Osteocyte (in vitro differentiated cells): ENCODE measurements at regions not wholly inside any gene's neighbourhood (a gene's known extent, or its start where the extent isn't known, plus 50 kb on each side); places are given as distances from the start of the nearest gene placed in this dataset.

Source experiments
- DNase-seq: peaks from one replicate; pipeline ENCODE4 v3.0.0; 2021; ENCODE audit warnings: mixed read lengths; ENCODE audit not compliant: unreplicated experiment; ENCODE audit errors: extremely low spot score
- H3K27ac Mint-ChIP-seq: one replicate; pipeline ENCODE4 v1.8.0; 2021; ENCODE audit warnings: mild to moderate bottlenecking, mixed read lengths; ENCODE audit not compliant: unreplicated experiment
- H3K27me3 Mint-ChIP-seq: one replicate; pipeline ENCODE4 v1.8.0; 2021; ENCODE audit warnings: mixed read lengths; ENCODE audit not compliant: unreplicated experiment
- H3K36me3 Mint-ChIP-seq: one replicate; pipeline ENCODE4 v1.8.0; 2021; ENCODE audit warnings: mixed read lengths; ENCODE audit not compliant: unreplicated experiment
- H3K4me1 Mint-ChIP-seq: one replicate; pipeline ENCODE4 v1.8.0; 2021; ENCODE audit warnings: mixed read lengths; ENCODE audit not compliant: unreplicated experiment
- H3K4me3 Mint-ChIP-seq: one replicate; pipeline ENCODE4 v1.8.0; 2021; ENCODE audit warnings: mild to moderate bottlenecking, moderate library complexity, mixed read lengths; ENCODE audit not compliant: unreplicated experiment
- H3K9me3 Mint-ChIP-seq: one replicate; pipeline ENCODE4 v1.8.0; 2021; ENCODE audit warnings: mixed read lengths; ENCODE audit not compliant: unreplicated experiment
- TF ChIP-seq, protein P1 (sequence below): fragments of 200-600 bp; sonication (generic); IDR thresholded peaks from 2 replicates; pipeline ENCODE4 v1.5.0; 2021; ENCODE audit warnings: antibody characterized with exemption, mild to moderate bottlenecking, moderate library complexity

DNA sequence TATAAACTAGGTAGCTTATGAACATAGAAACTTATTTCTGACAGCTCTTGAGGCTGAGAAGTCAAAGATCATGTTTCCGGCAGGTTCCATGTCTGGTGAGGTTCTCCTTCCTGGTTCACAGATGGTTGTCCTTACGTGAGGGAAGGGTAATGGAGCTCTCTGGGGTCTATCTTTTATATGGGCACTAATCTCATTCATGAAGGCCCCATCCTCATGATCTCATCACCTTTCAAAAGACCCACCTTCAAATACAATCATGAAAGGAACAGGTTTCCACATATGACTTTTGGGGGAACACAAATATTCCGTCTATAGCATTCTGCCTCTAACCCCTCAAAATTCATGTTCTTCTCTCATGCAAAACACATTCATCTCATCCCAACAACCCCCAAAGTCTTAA lies 264.7 kb downstream of the PTTG2 start:
- no peak overlapping the region for H3K4me3 Mint-ChIP-seq
- H3K27me3 Mint-ChIP-seq: peaks cover 14% of the 10 kb centered on the region
- no peak for DNase-seq
- H3K27ac Mint-ChIP-seq: no peak overlapping the region
- no peaks in the 10 kb centered on the region for H3K4me1 Mint-ChIP-seq
- no peaks in the 10 kb centered on the region for H3K9me3 Mint-ChIP-seq
- H3K36me3 Mint-ChIP-seq: no peaks in the 10 kb centered on the region
- TF ChIP-seq, protein P1, sequence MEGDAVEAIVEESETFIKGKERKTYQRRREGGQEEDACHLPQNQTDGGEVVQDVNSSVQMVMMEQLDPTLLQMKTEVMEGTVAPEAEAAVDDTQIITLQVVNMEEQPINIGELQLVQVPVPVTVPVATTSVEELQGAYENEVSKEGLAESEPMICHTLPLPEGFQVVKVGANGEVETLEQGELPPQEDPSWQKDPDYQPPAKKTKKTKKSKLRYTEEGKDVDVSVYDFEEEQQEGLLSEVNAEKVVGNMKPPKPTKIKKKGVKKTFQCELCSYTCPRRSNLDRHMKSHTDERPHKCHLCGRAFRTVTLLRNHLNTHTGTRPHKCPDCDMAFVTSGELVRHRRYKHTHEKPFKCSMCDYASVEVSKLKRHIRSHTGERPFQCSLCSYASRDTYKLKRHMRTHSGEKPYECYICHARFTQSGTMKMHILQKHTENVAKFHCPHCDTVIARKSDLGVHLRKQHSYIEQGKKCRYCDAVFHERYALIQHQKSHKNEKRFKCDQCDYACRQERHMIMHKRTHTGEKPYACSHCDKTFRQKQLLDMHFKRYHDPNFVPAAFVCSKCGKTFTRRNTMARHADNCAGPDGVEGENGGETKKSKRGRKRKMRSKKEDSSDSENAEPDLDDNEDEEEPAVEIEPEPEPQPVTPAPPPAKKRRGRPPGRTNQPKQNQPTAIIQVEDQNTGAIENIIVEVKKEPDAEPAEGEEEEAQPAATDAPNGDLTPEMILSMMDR: no peak

DNA sequence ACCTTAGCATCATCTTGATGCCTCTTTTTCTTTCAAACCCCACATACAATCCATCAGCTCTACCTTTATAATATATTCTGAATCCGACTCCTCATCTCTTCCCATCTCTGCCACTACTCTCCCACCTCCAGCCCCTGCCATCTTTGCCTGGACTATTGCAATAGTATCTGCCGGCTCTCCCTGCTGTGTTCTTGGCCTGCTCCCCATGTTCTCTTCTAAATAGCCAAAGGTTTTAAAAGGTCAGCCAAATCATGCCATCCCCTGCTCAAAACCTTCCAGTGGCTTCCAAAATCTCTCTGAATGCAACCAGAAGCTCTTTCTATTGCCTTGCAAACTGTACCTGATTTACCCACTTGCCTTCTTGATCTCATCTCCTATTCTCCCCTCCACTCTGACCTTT lies 266.0 kb downstream of the PTTG2 start:
- Mint-ChIP-seq H3K36me3 (no peaks in the 10 kb centered on the region), H3K9me3 (no peaks in the 10 kb centered on the region), H3K4me3 (no peak overlapping the region), H3K27ac (no peak overlapping the region), H3K4me1 (no peaks in the 10 kb centered on the region), H3K27me3 (peaks cover 14% of the 10 kb centered on the region)
- TF ChIP-seq, protein P1: no peak
- no peak for DNase-seq

GRCh38 chr4:38230121-38230801 lies 270.1 kb downstream of the PTTG2 start:
- Mint-ChIP-seq H3K4me3 (no peak overlapping the region), H3K27me3 (peaks cover 3% of the 10 kb centered on the region), H3K4me1 (no peaks in the 10 kb centered on the region), H3K36me3 (no peaks in the 10 kb centered on the region), H3K27ac (no peak overlapping the region), H3K9me3 (no peaks in the 10 kb centered on the region)
- DNase-seq: no peak
- TF ChIP-seq, protein P1: no peak

DNA sequence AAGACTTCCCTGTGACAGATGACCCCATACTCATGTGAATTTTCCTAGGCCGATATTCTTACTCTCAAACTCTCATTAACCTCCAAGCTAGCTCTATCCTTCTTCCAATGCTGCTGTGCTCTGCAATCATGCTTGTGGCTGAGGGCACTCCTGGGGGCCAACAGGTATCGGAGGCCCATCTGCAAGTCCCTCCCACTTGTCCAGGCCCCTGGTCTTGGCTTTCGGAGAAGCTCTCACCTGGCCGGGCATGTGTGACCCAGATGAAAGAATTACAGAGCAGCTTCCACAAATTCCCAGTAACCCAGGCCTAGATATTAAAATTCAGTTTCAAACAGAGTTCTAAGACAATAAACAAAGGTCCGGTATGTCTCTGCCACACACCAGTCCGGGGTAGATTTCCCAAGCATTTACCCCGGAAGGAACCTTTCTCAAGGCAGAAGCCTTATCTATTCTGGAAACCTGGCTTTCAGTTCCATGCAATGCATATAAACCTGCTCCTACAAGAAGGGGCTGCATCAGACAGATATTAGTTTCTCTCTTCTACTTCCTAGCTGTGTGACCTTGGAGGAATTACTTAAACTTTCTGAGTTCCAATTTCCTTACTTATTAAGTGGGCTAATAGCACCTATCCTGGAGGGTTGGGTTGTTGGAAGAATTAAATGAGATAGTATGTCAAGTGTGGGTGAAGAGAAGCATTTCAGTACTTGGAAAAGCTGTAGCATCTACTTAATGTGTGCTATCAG lies 270.8 kb downstream of the PTTG2 start:
- no peaks in the 10 kb centered on the region for H3K36me3 Mint-ChIP-seq
- no peaks in the 10 kb centered on the region for H3K4me1 Mint-ChIP-seq
- no peak overlapping the region for H3K4me3 Mint-ChIP-seq
- no peak for DNase-seq
- peaks cover under 1% of the 10 kb centered on the region for H3K27me3 Mint-ChIP-seq
- TF ChIP-seq, protein P1: no peak
- H3K9me3 Mint-ChIP-seq: no peaks in the 10 kb centered on the region
- H3K27ac Mint-ChIP-seq: no peak overlapping the region

DNA sequence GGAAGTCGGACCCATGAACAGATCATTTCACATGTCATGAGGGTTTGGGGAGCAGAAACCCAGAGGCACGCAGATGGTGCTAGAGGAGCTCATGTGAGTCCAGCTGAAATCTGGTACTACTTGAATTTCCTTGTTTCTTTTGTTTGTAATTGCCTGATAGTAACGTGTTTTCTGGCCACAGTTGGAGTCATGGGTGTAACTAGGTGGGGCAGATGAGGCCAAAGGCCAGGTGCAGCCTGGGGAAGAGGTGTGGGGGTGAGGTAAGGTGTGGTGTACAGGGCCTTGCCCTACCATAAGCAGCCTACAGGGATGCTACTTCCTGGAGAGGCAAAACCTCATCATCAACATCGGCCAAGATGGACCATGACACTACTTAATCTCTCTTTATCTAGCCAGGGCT lies 271.4 kb downstream of the PTTG2 start:
- Mint-ChIP-seq H3K4me3 (no peak overlapping the region), H3K9me3 (no peaks in the 10 kb centered on the region)

More for the DNA sequence above, 271.4 kb downstream of the PTTG2 start:
- no peak overlapping the region for H3K27ac Mint-ChIP-seq
- H3K4me1 Mint-ChIP-seq: peaks cover under 1% of the 10 kb centered on the region
- TF ChIP-seq, protein P1: no peak
- no peak for DNase-seq
- H3K27me3 Mint-ChIP-seq: no peaks in the 10 kb centered on the region
- H3K36me3 Mint-ChIP-seq: no peaks in the 10 kb centered on the region
